ENCODE measurements at regions not wholly inside any gene's neighbourhood (a gene's known extent, or its start where the extent isn't known, plus 50 kb on each side); places are given as distances from the start of the nearest gene placed in this dataset.

GRCh38 chr11:15699978-15700377, 585.3 kb downstream of the INSC start:
- DNase-seq (ENCODE audit: low spot score), result no peak

GRCh38 chr11:15700456-15700855, 585.7 kb downstream of the INSC start:
- DNase-seq (ENCODE audit: low spot score), result no peak

GRCh38 chr11:15704064-15704463, 589.3 kb downstream of the INSC start:
- DNase-seq (ENCODE audit: low spot score), result no peak

GRCh38 chr11:15704556-15704955, 589.8 kb downstream of the INSC start:
- DNase-seq (ENCODE audit: low spot score), result no peak

GRCh38 chr11:15705891-15706290, 591.2 kb downstream of the INSC start:
- no peak for DNase-seq (ENCODE audit: low spot score)

GRCh38 chr11:15707194-15707593, 592.5 kb downstream of the INSC start:
- DNase-seq (ENCODE audit: low spot score), result no peak

GRCh38 chr11:15707971-15708370, 593.2 kb downstream of the INSC start:
- DNase-seq (ENCODE audit: low spot score), result no peak

GRCh38 chr11:15710580-15711275, 596.0 kb downstream of the INSC start:
- no peak for DNase-seq (ENCODE audit: low spot score)

GRCh38 chr11:15711311-15711710, 596.6 kb downstream of the INSC start:
- no peak for DNase-seq (ENCODE audit: low spot score)

GRCh38 chr11:15714641-15715399, 600.1 kb downstream of the INSC start:
- no peak for DNase-seq (ENCODE audit: low spot score)

- no peak for DNase-seq (ENCODE audit: low spot score)
These were observed 601.8 kb downstream of the INSC start for GRCh38 chr11:15716550-15716949.

GRCh38 chr11:15720460-15720859, 605.7 kb downstream of the INSC start:
- no peak for DNase-seq (ENCODE audit: low spot score)

- DNase-seq (ENCODE audit: low spot score), result no peak
These were observed 609.2 kb downstream of the INSC start for GRCh38 chr11:15723966-15724365.

GRCh38 chr11:15724601-15725000, 609.9 kb downstream of the INSC start:
- DNase-seq (ENCODE audit: low spot score), result no peak

GRCh38 chr11:15725246-15725645, 610.5 kb downstream of the INSC start:
- no peak for DNase-seq (ENCODE audit: low spot score)

- no peak for DNase-seq (ENCODE audit: low spot score)
These were observed 611.6 kb downstream of the INSC start for GRCh38 chr11:15726221-15726746.

GRCh38 chr11:15726893-15727519, 612.3 kb downstream of the INSC start:
- DNase-seq (ENCODE audit: low spot score), result no peak

- no peak for DNase-seq (ENCODE audit: low spot score)
These were observed 612.8 kb downstream of the INSC start for GRCh38 chr11:15727520-15727914.

GRCh38 chr11:15728207-15728606, 613.5 kb downstream of the INSC start:
- no peak for DNase-seq (ENCODE audit: low spot score)

GRCh38 chr11:15730263-15730994, 615.7 kb downstream of the INSC start:
- no peak for DNase-seq (ENCODE audit: low spot score)

GRCh38 chr11:15730995-15731385, 616.3 kb downstream of the INSC start:
- no peak for DNase-seq (ENCODE audit: low spot score)

- no peak for DNase-seq (ENCODE audit: low spot score)
These were observed 620.6 kb downstream of the SOX6 start for GRCh38 chr11:15735706-15736105.
